ENCODE measurements at regions not wholly inside any gene's neighbourhood (a gene's known extent, or its start where the extent isn't known, plus 50 kb on each side); places are given as distances from the start of the nearest gene placed in this dataset.

GRCh38 chr6:97901531-97901930, 618.5 kb upstream of the MMS22L start (continued):
- TF ChIP-seq CBX3 (IDR thresholded peaks at IDR 0.05; ENCODE audit: low read depth) = no peak

GRCh38 chr6:97909380-97909779, 626.4 kb upstream of the MMS22L start:
- BruUV-seq (replicated peaks) = no TSS peak
- no peaks in the 10 kb centered on the region for H4K20me1 ChIP-seq (ENCODE audit: insufficient read depth)
- ChIA-PET POLR2A (no interaction called here), CTCF (no interaction called here), RAD21 (ENCODE audit: low non-redundant PET in 1 of 2, low total read pairs in 2 of 2, uncharacterized antibody in 2 of 2, unreplicated experiment in 2 of 2) (no interaction called here)
- no peaks in the 10 kb centered on the region for H3K27me3 ChIP-seq (ENCODE audit: insufficient read depth, low read length)
- no peak overlapping the region for H3K27ac ChIP-seq (ENCODE audit: low read depth, low read length)
- H3K4me2 ChIP-seq (ENCODE audit: low read length) = no peak overlapping the region
- intact Hi-C loops (cut with micrococcal nuclease) = no loop called here
- no peaks in the 10 kb centered on the region for H3K9me2 ChIP-seq (ENCODE audit: insufficient read depth)
- H3K4me1 ChIP-seq (ENCODE audit: control insufficient read depth in 1 of 2, insufficient read depth in 2 of 2, low read length in 2 of 2) = no peaks in the 10 kb centered on the region
- H2AFZ ChIP-seq (ENCODE audit: low read depth, low read length, poor library complexity, severe bottlenecking) = no peak overlapping the region
- H3K9ac ChIP-seq (ENCODE audit: low read length) = no peak overlapping the region
- ATAC-seq (no peak), DNase-seq (ENCODE audit: low read depth, low spot score) (no peak)
- no peak for TF ChIP-seq REST (IDR thresholded peaks at IDR 0.05; ENCODE audit: low read depth)
- TF ChIP-seq YY1 (IDR thresholded peaks at IDR 0.05; ENCODE audit: extremely low read depth, insufficient replicate concordance, low read depth, low read length) = no peak
- no peak for TF ChIP-seq SRF (IDR thresholded peaks at IDR 0.05; ENCODE audit: low read depth)
- TF ChIP-seq ATF3 (IDR thresholded peaks at IDR 0.05) = no peak
- no peak for TF ChIP-seq EZH2phosphoT487 (IDR thresholded peaks at IDR 0.05; ENCODE audit: borderline replicate concordance)
- TF ChIP-seq MAX (IDR thresholded peaks at IDR 0.05) = no peak
- TF ChIP-seq ELF1 (IDR thresholded peaks at IDR 0.05; ENCODE audit: borderline replicate concordance, low read depth) = no peak
- no peak for TF ChIP-seq SIN3A (IDR thresholded peaks at IDR 0.05; ENCODE audit: low read depth)
- no peak for TF ChIP-seq ZBTB33 (IDR thresholded peaks at IDR 0.05; ENCODE audit: extremely low read depth, insufficient replicate concordance, low read length)
- no peak for TF ChIP-seq ZFX (IDR thresholded peaks at IDR 0.05)
- no peak for TF ChIP-seq EZH2 (IDR thresholded peaks at IDR 0.05)
- TF ChIP-seq POLR2A (IDR thresholded peaks at IDR 0.05; ENCODE audit: borderline replicate concordance, extremely low read depth, insufficient read depth, insufficient read length) = no peak
- TF ChIP-seq TCF7L2 (IDR thresholded peaks at IDR 0.05; ENCODE audit: borderline replicate concordance, extremely low read depth, insufficient read depth, insufficient read length) = no peak
- TF ChIP-seq JUND (IDR thresholded peaks at IDR 0.05) = no peak
- no peak for TF ChIP-seq CBX3 (IDR thresholded peaks at IDR 0.05; ENCODE audit: low read depth)
- no peak for TF ChIP-seq EGR1 (IDR thresholded peaks at IDR 0.05; ENCODE audit: low read depth)
- TF ChIP-seq ZNF274 (IDR thresholded peaks at IDR 0.05; ENCODE audit: low read depth, low read length) = no peak
- H3K4me3 ChIP-seq (replicated peaks in 1 of 2; ENCODE audit: low read depth in 1 of 2, low read length in 2 of 2) = no peak overlapping the region
- H3K9me3 ChIP-seq (ENCODE audit: control insufficient read depth in 1 of 2, insufficient read depth in 1 of 2, low read depth in 1 of 2, low read length in 2 of 2) = no peaks in the 10 kb centered on the region
- H3K79me2 ChIP-seq (ENCODE audit: insufficient read depth, low read length) = no peaks in the 10 kb centered on the region
- no peaks in the 10 kb centered on the region for H3K36me3 ChIP-seq (ENCODE audit: control insufficient read depth in 1 of 2, insufficient read depth in 2 of 2, low read length in 2 of 2)

Measured in HCT116 (cell line).